ENCODE measurements at regions not wholly inside any gene's neighbourhood (a gene's known extent, or its start where the extent isn't known, plus 50 kb on each side); places are given as distances from the start of the nearest gene placed in this dataset.
A peak's percentile ranks its signal among the peaks of the same experiment; 100 is the strongest.

DNA sequence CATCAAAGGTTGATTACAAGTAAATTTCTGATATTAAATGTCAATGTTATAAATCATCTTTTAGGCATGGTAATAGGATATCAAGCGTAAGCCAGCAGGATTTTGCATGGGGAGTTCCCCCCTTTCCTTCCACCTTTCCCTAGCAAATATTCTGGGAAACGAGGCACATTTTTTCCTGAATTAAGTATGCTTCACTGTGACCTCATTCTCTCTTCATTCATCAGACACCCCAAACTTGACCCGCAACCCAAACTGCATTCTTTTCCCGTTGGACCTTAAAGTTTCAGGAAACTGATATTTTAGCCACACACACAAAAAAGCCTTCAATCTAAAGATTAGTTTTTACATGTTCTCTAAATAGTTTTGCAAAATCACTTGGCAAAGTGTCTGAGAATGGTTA, 214.5 kb upstream of the CTAGE1 start:
- no peak for TF ChIP-seq JUND (IDR thresholded peaks at IDR 0.05; ENCODE audit: low read depth)
- in situ Hi-C loops (cut with HindIII; ENCODE audit: low pct_unique_long_range_greater_than_20kb, low sequenced_read_pairs): no loop called here
- no peak for DNase-seq (ENCODE audit: low read depth in 1 of 2, low spot score in 1 of 2)

DNA sequence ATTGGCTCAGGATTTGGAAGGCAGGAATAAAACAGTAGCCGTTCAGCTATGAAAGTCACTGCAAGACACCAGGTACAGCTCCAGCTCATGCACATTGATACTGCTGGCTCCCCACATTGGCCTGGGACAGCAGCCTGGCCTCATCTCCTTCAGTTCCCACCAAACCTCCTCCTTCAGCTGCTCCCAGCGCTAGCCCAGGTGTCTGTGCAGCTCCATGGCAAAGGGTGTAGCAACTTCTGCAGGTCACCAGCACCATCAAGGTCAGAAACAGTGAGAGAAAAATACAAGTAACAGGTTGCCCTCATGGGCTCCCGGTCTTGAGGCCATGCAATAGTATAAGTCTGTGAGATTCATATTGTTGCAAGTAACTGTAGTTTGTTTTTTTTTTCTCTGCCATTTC, 216.7 kb upstream of the CTAGE1 start:
- in situ Hi-C loops (cut with HindIII; ENCODE audit: low pct_unique_long_range_greater_than_20kb, low sequenced_read_pairs): no loop called here
- TF ChIP-seq JUND (IDR thresholded peaks at IDR 0.05; ENCODE audit: low read depth): no peak

DNA sequence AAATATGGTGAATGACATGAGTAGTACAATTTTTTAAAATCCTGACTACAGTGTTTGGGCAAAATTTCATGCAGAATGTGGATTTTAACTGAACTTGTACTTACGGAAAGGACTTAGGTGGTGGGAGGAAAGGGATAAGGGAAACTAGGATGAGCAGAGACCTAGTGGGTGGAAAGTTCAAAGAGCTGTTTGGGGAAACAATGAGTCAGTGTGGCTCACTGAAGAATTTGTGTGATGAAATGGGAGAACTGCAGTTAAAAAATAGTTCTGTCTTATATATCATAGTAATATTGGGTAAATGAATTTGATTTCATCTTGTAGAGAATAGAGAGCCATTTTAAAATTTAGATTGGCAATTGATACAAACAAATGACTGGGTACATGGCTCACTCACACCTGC, 220.1 kb upstream of the CTAGE1 start:
- in situ Hi-C loops (cut with HindIII; ENCODE audit: low pct_unique_long_range_greater_than_20kb, low sequenced_read_pairs): no loop called here
- TF ChIP-seq JUND (IDR thresholded peaks at IDR 0.05; ENCODE audit: low read depth): no peak
- no peak for DNase-seq (ENCODE audit: low read depth in 1 of 2, low spot score in 1 of 2)

More for the DNA sequence above, 216.7 kb upstream of the CTAGE1 start:
- no peak for DNase-seq (ENCODE audit: low read depth in 1 of 2, low spot score in 1 of 2)

DNA sequence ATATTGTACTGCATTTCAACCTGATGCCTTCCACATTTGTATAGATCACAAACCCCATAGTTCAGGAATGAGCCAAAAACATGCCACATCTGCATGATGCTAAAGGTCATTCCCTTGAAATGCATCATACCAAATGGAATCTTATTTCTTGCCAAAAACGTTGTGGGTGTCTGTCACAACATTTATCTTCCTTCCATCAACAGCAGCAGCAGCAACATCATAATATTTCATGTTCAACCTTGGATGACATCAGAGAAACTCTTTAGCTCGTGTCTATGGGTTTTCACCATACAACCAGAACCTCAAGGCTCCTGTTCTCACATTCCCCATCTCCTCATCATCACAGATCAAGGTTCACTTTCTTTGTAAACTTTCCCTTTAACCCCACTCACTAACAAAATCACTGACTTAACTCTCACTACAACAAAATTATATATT, 221.3 kb upstream of the CTAGE1 start:
- in situ Hi-C loops (cut with HindIII; ENCODE audit: low pct_unique_long_range_greater_than_20kb, low sequenced_read_pairs): no loop called here
- TF ChIP-seq JUND (IDR thresholded peaks at IDR 0.05; ENCODE audit: low read depth): no peak
- no peak for DNase-seq (ENCODE audit: low read depth in 1 of 2, low spot score in 1 of 2)

DNA sequence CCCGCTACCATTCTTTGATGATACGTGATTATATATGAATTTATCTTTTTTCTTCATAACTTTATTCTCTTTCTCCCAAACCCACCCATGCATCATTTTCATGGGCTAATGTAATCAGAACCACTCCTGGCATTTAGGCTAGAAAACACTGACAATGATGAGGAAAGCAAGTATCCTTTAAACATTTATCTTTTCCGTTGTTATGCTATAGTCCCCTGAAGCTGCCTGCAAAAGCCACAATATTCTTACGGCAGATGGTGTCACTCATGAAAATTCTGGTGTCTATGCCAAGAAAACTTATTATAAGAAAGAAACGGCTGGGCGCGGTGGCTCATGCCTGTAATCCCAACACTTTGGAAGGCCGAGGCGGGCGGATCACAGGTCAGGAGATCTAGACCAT, 221.8 kb upstream of the CTAGE1 start:
- in situ Hi-C loops (cut with HindIII; ENCODE audit: low pct_unique_long_range_greater_than_20kb, low sequenced_read_pairs): no loop called here

DNA sequence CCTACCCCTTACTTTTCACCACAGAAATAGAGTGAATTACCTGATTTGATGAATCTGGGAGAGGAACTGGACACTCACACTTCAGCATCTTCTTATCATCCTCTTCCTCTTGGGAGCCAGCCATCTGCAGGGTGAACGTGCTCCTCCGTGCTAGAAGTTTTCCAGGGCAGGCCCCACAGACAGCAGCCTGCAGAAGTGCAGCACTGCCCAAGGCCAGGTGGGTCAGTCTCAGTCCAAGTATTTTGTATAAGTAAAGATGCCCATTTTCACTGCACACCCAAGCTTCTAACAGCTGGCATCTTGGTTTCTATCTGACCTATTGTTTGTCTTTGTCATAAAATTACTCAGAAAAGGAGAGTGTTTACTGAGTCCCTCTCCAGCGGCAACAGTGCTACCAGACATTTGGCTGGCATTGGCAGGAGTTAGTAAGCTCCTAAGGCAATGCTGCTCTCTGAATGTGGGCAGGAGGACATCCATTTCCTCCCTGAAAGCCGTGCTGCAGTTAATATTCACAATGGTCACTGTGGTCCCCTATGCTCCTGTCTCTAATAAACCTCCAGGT, 222.6 kb upstream of the CTAGE1 start:
- TF ChIP-seq JUND (IDR thresholded peaks at IDR 0.05; ENCODE audit: low read depth): no peak
- DNase-seq (ENCODE audit: low read depth in 1 of 2, low spot score in 1 of 2): peak in 1 of 2 experiments; percentile 6
- in situ Hi-C loops (cut with HindIII; ENCODE audit: low pct_unique_long_range_greater_than_20kb, low sequenced_read_pairs): no loop called here

More for the DNA sequence above, 221.8 kb upstream of the CTAGE1 start:
- DNase-seq (ENCODE audit: low read depth in 1 of 2, low spot score in 1 of 2): no peak
- TF ChIP-seq JUND (IDR thresholded peaks at IDR 0.05; ENCODE audit: low read depth): no peak

DNA sequence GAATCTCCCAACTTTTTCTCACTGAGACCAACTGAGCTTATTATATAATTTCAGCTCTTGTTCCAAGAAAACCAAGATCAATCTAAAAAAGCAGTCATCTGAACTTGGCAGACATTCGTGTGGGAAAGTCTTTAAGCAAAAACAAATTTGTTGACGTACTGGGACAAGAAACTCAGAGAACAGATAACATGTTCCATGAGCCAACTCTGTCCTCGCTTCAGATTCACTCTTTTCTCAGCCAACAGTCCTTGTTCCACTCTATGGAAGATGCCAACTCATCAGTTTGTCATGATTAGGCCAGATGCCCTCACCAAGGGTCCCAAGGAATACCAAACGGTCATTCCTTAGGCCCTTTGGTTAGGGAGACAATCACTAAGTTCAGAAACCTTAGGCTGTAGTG, 224.2 kb upstream of the CTAGE1 start:
- in situ Hi-C loops (cut with HindIII; ENCODE audit: low pct_unique_long_range_greater_than_20kb, low sequenced_read_pairs): no loop called here
- TF ChIP-seq JUND (IDR thresholded peaks at IDR 0.05; ENCODE audit: low read depth): no peak
- no peak for DNase-seq (ENCODE audit: low read depth in 1 of 2, low spot score in 1 of 2)

DNA sequence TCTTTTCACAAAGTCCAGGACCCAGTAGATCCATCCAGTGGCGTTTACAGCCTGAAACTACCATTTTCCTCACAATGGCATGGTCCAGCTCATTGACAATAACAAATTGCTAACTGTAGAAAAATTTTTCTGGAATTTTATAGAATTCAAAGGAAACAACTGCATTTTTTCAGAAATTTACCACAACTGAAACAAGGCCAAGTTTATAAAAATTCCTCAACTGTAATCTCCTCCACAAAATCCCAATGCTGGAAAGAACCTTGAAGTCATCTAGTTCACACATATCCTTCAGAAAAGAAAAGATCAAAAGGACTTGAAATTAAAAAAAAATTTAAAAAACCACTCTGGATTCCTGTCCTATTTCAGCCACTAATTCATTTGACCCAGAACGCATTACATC, 226.0 kb upstream of the CTAGE1 start:
- in situ Hi-C loops (cut with HindIII; ENCODE audit: low pct_unique_long_range_greater_than_20kb, low sequenced_read_pairs): no loop called here
- TF ChIP-seq JUND (IDR thresholded peaks at IDR 0.05; ENCODE audit: low read depth): no peak
- DNase-seq (ENCODE audit: low read depth in 1 of 2, low spot score in 1 of 2): no peak

DNA sequence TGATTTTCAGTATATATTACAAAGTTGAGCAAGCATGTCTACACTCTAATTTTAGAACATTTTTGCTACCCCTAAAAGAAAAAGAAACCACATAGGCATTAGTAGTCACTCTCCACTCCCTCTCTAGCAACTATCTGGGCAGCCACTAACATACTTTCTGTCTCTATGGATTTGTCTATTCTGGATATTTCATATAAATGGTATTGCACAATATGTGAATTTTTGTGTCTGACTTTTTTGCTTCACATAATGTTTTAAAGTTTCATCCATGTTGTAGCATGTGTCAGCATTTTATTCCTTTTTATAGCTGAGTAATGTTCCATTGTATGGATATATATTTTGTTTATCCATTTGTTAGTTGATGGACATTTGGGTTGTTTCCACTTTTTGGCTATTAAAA, 232.5 kb upstream of the CTAGE1 start:
- DNase-seq (ENCODE audit: low read depth in 1 of 2, low spot score in 1 of 2): no peak
- no peak for TF ChIP-seq JUND (IDR thresholded peaks at IDR 0.05; ENCODE audit: low read depth)
- in situ Hi-C loops (cut with HindIII; ENCODE audit: low pct_unique_long_range_greater_than_20kb, low sequenced_read_pairs): no loop called here

DNA sequence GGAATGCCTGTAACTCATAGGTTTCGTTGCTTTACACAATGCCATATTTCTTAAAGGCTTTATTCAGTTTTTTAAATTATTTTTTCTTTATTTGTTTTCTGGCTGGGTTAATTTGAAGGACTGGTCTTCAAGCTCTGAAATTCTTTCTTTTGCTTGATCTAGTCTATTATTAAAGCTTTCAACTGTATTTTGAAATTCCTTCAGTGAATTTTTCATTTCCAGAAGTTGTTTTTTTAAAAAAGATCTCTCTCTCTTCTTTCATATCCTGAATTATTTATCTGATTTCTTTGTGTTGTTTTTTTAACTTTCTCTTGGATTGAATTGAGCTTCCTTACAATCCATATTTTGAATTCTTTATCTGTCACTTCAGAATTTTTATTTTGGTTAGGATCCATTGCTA, 239.9 kb upstream of the CTAGE1 start:
- no peak for TF ChIP-seq JUND (IDR thresholded peaks at IDR 0.05; ENCODE audit: low read depth)
- in situ Hi-C loops (cut with HindIII; ENCODE audit: low pct_unique_long_range_greater_than_20kb, low sequenced_read_pairs): no loop called here
- DNase-seq (ENCODE audit: low read depth in 1 of 2, low spot score in 1 of 2): no peak

DNA sequence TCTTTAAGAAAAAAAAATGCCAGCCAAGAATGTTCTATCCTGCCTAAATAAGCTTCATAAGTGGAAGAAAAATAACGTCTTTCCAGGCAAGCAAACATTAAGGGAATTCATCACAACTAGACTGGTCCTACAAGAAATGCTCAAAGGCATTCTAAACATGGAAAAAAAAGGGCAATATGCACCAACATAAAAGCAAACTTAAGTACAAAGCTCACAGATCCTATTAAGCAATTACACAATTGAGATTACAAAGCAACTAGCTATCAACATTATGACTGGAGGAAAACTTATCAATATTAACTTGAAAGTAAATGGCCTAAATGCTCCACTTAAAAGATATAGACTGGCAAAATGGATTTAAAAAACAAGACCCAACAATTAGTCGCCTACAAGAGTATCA, 240.6 kb upstream of the CTAGE1 start:
- in situ Hi-C loops (cut with HindIII; ENCODE audit: low pct_unique_long_range_greater_than_20kb, low sequenced_read_pairs): no loop called here
- no peak for TF ChIP-seq JUND (IDR thresholded peaks at IDR 0.05; ENCODE audit: low read depth)

DNA sequence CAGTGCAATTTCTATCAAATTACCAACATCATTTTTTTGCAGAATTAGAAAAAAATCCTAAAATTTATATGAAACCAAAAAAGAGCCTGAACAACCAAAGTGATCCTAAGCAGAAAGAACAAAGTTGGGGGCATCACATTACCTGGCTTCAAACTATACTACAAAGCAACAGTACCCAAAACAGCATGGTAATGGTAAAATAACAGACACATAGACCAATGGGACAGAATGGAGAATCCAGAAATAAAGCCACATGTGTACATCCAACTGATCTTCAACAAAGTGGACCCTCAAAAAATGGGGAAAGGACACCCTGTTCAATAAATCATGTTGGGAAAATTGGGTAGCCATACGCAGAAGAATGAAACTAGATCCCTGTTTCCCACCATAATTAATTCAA, 245.7 kb upstream of the CTAGE1 start:
- in situ Hi-C loops (cut with HindIII; ENCODE audit: low pct_unique_long_range_greater_than_20kb, low sequenced_read_pairs): no loop called here
- TF ChIP-seq JUND (IDR thresholded peaks at IDR 0.05; ENCODE audit: low read depth): no peak
- no peak for DNase-seq (ENCODE audit: low read depth in 1 of 2, low spot score in 1 of 2)

More for the DNA sequence above, 240.6 kb upstream of the CTAGE1 start:
- no peak for DNase-seq (ENCODE audit: low read depth in 1 of 2, low spot score in 1 of 2)

DNA sequence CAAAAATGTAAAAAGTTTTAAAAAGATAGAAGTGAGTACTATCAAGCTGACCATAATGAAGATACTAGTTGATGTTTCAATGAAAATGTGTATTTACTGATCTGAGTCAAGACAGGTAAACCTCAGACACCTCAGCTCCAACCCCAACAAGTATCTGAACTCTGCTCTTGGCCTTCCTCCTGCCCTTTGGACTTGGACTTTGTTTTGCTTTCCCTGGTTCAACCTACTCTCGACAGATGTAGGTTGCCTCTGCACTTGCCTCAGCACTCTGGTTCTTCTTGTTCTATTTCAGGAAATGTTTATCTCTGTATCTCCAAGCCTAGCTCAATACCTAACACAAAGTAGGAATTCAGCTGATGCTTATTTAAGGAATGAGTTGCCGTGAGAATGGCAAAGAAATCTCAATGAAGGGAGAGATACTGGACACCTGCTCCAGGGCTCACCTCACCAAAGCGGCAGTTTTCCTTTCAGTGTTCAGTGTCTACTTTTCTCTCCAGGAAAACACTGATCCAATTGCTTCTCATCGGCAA, 248.8 kb upstream of the CTAGE1 start:
- TF ChIP-seq JUND (IDR thresholded peaks at IDR 0.05; ENCODE audit: low read depth): no peak
- DNase-seq (ENCODE audit: low read depth in 1 of 2, low spot score in 1 of 2): peak in 1 of 2 experiments; percentile 58
- in situ Hi-C loops (cut with HindIII; ENCODE audit: low pct_unique_long_range_greater_than_20kb, low sequenced_read_pairs): no loop called here

DNA sequence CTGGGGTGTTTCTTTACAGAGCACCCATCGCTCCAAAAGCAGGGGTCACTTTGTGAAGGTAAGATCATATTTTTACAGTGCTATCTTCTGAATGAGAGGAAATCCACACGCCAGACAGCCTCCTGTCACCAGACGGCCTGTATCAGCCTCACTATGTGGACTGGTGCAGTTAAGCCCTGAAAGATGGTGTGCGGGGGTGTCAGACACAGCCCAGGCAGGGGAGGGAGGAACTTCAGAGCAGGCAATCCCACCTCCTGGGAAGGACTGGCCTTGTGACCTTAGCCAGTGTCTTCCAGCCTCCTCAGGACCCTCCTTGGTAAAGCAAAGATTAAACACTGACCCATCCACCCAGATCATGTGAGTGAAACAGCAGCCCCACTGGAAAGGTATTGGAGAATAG, 249.4 kb upstream of the CTAGE1 start:
- DNase-seq (ENCODE audit: low read depth in 1 of 2, low spot score in 1 of 2): no peak
- TF ChIP-seq JUND (IDR thresholded peaks at IDR 0.05; ENCODE audit: low read depth): no peak
- in situ Hi-C loops (cut with HindIII; ENCODE audit: low pct_unique_long_range_greater_than_20kb, low sequenced_read_pairs): no loop called here

Measured in T47D (cell line).